Neural progenitor cell (in vitro differentiated cells): ENCODE measurements at regions not wholly inside any gene's neighbourhood (a gene's known extent, or its start where the extent isn't known, plus 50 kb on each side); places are given as distances from the start of the nearest gene placed in this dataset.

Experiments used
- DNase-seq: peaks from one replicate; pipeline ENCODE4 v3.0.0-alpha.2; 2016; ENCODE audit warnings: low spot score
- H2AFZ ChIP-seq: fragments of 200-600 bp; sonication (generic); replicated peaks from 2 replicates; pipeline ENCODE4 v1.6.1; 2016; ENCODE audit warnings: antibody characterized with exemption
- H3F3A ChIP-seq: fragments of 200-600 bp; sonication (generic); 2 replicates; pipeline ENCODE4 v1.6.1; 2016; ENCODE audit warnings: antibody characterized with exemption, low read depth
- H3K27ac ChIP-seq: fragments of 200-600 bp; sonication (generic); 2 replicates; pipeline ENCODE4 v1.5.1; 2016; ENCODE audit warnings: mild to moderate bottlenecking
- H3K27me3 ChIP-seq: fragments of 200-600 bp; sonication (generic); 2 replicates; pipeline ENCODE4 v1.6.1; 2016; ENCODE audit warnings: mild to moderate bottlenecking, moderate library complexity
- H3K36me3 ChIP-seq: fragments of 200-600 bp; sonication (generic); 2 replicates; pipeline ENCODE4 v1.5.1; 2016
- H3K4me1 ChIP-seq: fragments of 200-600 bp; sonication (generic); 2 replicates; pipeline ENCODE4 v1.6.1; 2016; ENCODE audit warnings: mixed run types
- H3K4me2 ChIP-seq: fragments of 200-600 bp; sonication (generic); 2 replicates; pipeline ENCODE4 v1.6.1; 2016
- H3K4me3 ChIP-seq: fragments of 200-600 bp; sonication (generic); 2 replicates; pipeline ENCODE4 v1.5.1; 2016
- H3K79me2 ChIP-seq: fragments of 200-600 bp; sonication (generic); 2 replicates; pipeline ENCODE4 v1.6.1; 2016; ENCODE audit warnings: low read depth
- H3K9ac ChIP-seq: fragments of 200-600 bp; sonication (generic); 2 replicates; pipeline ENCODE4 v1.6.1; 2016
- H3K9me3 ChIP-seq: fragments of 200-600 bp; sonication (generic); 2 replicates; pipeline ENCODE4 v1.5.1; 2016; ENCODE audit warnings: low read depth
- H4K20me1 ChIP-seq: fragments of 200-600 bp; sonication (generic); 2 replicates; pipeline ENCODE4 v1.6.1; 2016; ENCODE audit warnings: low read depth
- H3K27ac Mint-ChIP-seq: 3 replicates; pipeline ENCODE4 v1.8.0; 2021; ENCODE audit warnings: mixed read lengths
- H3K27me3 Mint-ChIP-seq: 2 replicates; pipeline ENCODE4 v1.8.0; 2022; ENCODE audit warnings: low read depth, mild to moderate bottlenecking, inconsistent platforms, moderate library complexity, mixed read lengths; ENCODE audit not compliant: insufficient read depth
- H3K36me3 Mint-ChIP-seq: 3 replicates; pipeline ENCODE4 v1.8.0; 2021; ENCODE audit warnings: mixed read lengths
- H3K4me1 Mint-ChIP-seq: 3 replicates; pipeline ENCODE4 v1.8.0; 2021; ENCODE audit warnings: mixed read lengths
- H3K4me3 Mint-ChIP-seq: 3 replicates; pipeline ENCODE4 v1.8.0; 2021; ENCODE audit warnings: mild to moderate bottlenecking, moderate library complexity, mixed read lengths
- H3K9me3 Mint-ChIP-seq: 3 replicates; pipeline ENCODE4 v1.8.0; 2020; ENCODE audit warnings: mixed read lengths
- EZH2 ChIP-seq: fragments of 200-600 bp; sonication (generic); IDR thresholded peaks from 2 replicates; pipeline ENCODE4 v1.6.1; 2017; ENCODE audit warnings: antibody characterized with exemption, mild to moderate bottlenecking, moderate library complexity
- EZH2phosphoT487 ChIP-seq: fragments of 200-600 bp; sonication (generic); IDR thresholded peaks from 2 replicates; pipeline ENCODE4 v1.6.1; 2017; ENCODE audit warnings: antibody characterized with exemption
- TF ChIP-seq, protein P1 (sequence below): fragments of 200-600 bp; sonication (generic); IDR thresholded peaks from 2 replicates; pipeline ENCODE4 v1.5.1; 2017; ENCODE audit warnings: antibody characterized with exemption, mild to moderate bottlenecking

GRCh38 chr5:167952278-167952995 is 339.0 kb upstream of the WWC1 start:
- Histone ChIP-seq H3K36me3 (no peaks in the 10 kb centered on the region), H3K79me2 (no peaks in the 10 kb centered on the region), H3K27me3 (no peaks in the 10 kb centered on the region), H2AFZ (no peak overlapping the region), H3K9ac (no peak overlapping the region), H3K9me3 (no peaks in the 10 kb centered on the region), H3F3A (no peaks in the 10 kb centered on the region), H3K4me2 (no peak overlapping the region), H3K4me1 (no peaks in the 10 kb centered on the region), H3K27ac (no peak overlapping the region), H4K20me1 (no peaks in the 10 kb centered on the region), H3K4me3 (no peak overlapping the region)
- DNase-seq: peak; percentile 12
- Mint-ChIP-seq H3K36me3 (peaks cover 22% of the 10 kb centered on the region), H3K4me1 (peaks cover 49% of the 10 kb centered on the region), H3K27ac (peak overlapping the region; percentile 55), H3K27me3 (no peaks in the 10 kb centered on the region), H3K4me3 (peak overlapping the region; percentile 41), H3K9me3 (peaks cover 22% of the 10 kb centered on the region)
- TF ChIP-seq EZH2 (no peak), EZH2phosphoT487 (no peak)
- TF ChIP-seq, protein P1, sequence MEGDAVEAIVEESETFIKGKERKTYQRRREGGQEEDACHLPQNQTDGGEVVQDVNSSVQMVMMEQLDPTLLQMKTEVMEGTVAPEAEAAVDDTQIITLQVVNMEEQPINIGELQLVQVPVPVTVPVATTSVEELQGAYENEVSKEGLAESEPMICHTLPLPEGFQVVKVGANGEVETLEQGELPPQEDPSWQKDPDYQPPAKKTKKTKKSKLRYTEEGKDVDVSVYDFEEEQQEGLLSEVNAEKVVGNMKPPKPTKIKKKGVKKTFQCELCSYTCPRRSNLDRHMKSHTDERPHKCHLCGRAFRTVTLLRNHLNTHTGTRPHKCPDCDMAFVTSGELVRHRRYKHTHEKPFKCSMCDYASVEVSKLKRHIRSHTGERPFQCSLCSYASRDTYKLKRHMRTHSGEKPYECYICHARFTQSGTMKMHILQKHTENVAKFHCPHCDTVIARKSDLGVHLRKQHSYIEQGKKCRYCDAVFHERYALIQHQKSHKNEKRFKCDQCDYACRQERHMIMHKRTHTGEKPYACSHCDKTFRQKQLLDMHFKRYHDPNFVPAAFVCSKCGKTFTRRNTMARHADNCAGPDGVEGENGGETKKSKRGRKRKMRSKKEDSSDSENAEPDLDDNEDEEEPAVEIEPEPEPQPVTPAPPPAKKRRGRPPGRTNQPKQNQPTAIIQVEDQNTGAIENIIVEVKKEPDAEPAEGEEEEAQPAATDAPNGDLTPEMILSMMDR: no peak

- Histone ChIP-seq H3K27ac (no peak overlapping the region), H3K27me3 (no peaks in the 10 kb centered on the region), H4K20me1 (no peaks in the 10 kb centered on the region), H3K4me2 (no peak overlapping the region), H2AFZ (no peak overlapping the region), H3K9me3 (no peaks in the 10 kb centered on the region), H3F3A (no peaks in the 10 kb centered on the region), H3K4me3 (no peak overlapping the region), H3K9ac (no peak overlapping the region), H3K79me2 (no peaks in the 10 kb centered on the region), H3K4me1 (no peaks in the 10 kb centered on the region), H3K36me3 (no peaks in the 10 kb centered on the region)
- peak; percentile 39 for DNase-seq
- TF ChIP-seq, protein P1: no peak
- Mint-ChIP-seq H3K4me1 (peaks cover 49% of the 10 kb centered on the region), H3K36me3 (peaks cover 27% of the 10 kb centered on the region), H3K4me3 (no peak overlapping the region), H3K27ac (peak overlapping the region; percentile 31), H3K9me3 (peaks cover 31% of the 10 kb centered on the region), H3K27me3 (no peaks in the 10 kb centered on the region)
Measured at GRCh38 chr5:167953151-167953798, 338.2 kb upstream of the WWC1 start.

DNA sequence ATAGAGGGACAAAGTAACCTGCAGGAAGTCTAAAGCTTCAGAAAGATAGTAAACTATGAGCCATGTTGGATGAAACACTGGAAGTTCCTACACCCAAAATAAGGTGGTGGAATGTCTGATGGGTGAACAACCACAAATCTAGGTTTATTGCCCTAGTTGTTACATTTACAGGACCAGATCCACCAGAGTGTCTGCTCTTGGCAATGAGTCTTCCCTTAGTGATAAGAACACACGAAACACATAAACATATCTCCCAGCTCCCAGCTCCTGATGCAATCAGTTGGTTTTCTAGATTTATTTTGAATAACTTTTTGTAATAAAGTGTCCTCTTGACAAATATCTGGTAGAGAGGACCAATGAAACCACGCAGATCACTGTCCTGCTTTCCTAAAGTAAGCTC is 329.7 kb upstream of the WWC1 start:
- H2AFZ ChIP-seq: no peak overlapping the region
- H3K9ac ChIP-seq: no peak overlapping the region
- H3K4me3 ChIP-seq: no peak overlapping the region
- peaks cover 5% of the 10 kb centered on the region for H3K27me3 Mint-ChIP-seq
- H3K36me3 ChIP-seq: no peaks in the 10 kb centered on the region
- H3K27ac ChIP-seq: no peak overlapping the region
- H4K20me1 ChIP-seq: no peaks in the 10 kb centered on the region
- H3K9me3 ChIP-seq: no peaks in the 10 kb centered on the region
- no peak overlapping the region for H3K4me3 Mint-ChIP-seq
- no peak overlapping the region for H3K4me2 ChIP-seq
- no peaks in the 10 kb centered on the region for H3F3A ChIP-seq
- H3K36me3 Mint-ChIP-seq: peaks cover 24% of the 10 kb centered on the region
- DNase-seq: no peak
- no peak overlapping the region for H3K27ac Mint-ChIP-seq
- no peaks in the 10 kb centered on the region for H3K27me3 ChIP-seq
- no peaks in the 10 kb centered on the region for H3K79me2 ChIP-seq
- peaks cover 18% of the 10 kb centered on the region for H3K4me1 Mint-ChIP-seq
- H3K4me1 ChIP-seq: peaks cover 5% of the 10 kb centered on the region
- H3K9me3 Mint-ChIP-seq: peaks cover 28% of the 10 kb centered on the region
- no peak for TF ChIP-seq EZH2
- TF ChIP-seq, protein P1: no peak
- TF ChIP-seq EZH2phosphoT487: no peak
